22Rv1 (cell line): ENCODE measurements at regions not wholly inside any gene's neighbourhood (a gene's known extent, or its start where the extent isn't known, plus 50 kb on each side); places are given as distances from the start of the nearest gene placed in this dataset.

Experiments
- ZFX ChIP-seq: fragments of 450-650 bp; IDR thresholded peaks from 2 replicates; pipeline ENCODE4 v1.6.1; 2017; ENCODE audit warnings: antibody characterized with exemption, borderline replicate concordance
- TF ChIP-seq, protein P1 (sequence below): fragments of 450-650 bp; IDR thresholded peaks from 2 replicates; pipeline ENCODE4 v1.5.1; 2017; ENCODE audit warnings: mild to moderate bottlenecking

DNA sequence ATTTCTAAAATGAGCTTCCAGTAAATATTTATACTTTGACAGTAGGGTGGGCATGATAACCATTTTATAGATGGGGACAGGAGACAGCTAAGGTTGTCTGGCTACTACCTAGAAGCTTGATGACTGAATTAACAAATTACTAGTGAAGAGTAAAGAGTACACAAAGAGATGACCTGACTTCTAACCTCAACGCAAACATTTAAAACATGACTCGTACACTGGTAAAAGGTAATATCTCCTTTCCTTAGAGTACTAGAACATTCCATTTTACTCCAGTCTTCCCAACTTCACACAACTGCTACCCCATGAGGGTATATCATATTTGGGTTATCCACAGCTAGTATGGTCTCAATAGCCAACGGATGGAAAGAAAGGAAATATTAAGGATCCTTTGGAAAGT lies 258.9 kb downstream of the FOXO1 start:
- TF ChIP-seq, protein P1, sequence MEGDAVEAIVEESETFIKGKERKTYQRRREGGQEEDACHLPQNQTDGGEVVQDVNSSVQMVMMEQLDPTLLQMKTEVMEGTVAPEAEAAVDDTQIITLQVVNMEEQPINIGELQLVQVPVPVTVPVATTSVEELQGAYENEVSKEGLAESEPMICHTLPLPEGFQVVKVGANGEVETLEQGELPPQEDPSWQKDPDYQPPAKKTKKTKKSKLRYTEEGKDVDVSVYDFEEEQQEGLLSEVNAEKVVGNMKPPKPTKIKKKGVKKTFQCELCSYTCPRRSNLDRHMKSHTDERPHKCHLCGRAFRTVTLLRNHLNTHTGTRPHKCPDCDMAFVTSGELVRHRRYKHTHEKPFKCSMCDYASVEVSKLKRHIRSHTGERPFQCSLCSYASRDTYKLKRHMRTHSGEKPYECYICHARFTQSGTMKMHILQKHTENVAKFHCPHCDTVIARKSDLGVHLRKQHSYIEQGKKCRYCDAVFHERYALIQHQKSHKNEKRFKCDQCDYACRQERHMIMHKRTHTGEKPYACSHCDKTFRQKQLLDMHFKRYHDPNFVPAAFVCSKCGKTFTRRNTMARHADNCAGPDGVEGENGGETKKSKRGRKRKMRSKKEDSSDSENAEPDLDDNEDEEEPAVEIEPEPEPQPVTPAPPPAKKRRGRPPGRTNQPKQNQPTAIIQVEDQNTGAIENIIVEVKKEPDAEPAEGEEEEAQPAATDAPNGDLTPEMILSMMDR: no peak
- TF ChIP-seq ZFX: no peak
